ENCODE measurements at regions not wholly inside any gene's neighbourhood (a gene's known extent, or its start where the extent isn't known, plus 50 kb on each side); places are given as distances from the start of the nearest gene placed in this dataset.
"Not testable (repeated sequence)": the region's sequence is repeated elsewhere in the genome, so short reads cannot be mapped to it uniquely, and the experiment has no call there.

GRCh38 chr7:20075992-20076820 lies 141.0 kb downstream of the MACC1 start:
- Histone ChIP-seq H3K4me1 (ENCODE audit: control insufficient read depth, extremely low read depth, insufficient read depth, low read length) (no peaks in the 10 kb centered on the region), H3K27ac (ENCODE audit: insufficient read depth, low read length) (no peak overlapping the region), H4K20me1 (ENCODE audit: control insufficient read depth, extremely low read depth, insufficient read depth, low read length) (no peaks in the 10 kb centered on the region), H3K9me3 (ENCODE audit: control insufficient read depth, insufficient read depth, low read depth, low read length) (no peaks in the 10 kb centered on the region), H3K79me2 (ENCODE audit: control insufficient read depth, insufficient read depth, low read length) (no peaks in the 10 kb centered on the region), H3K4me3 (replicated peaks in 1 of 4; ENCODE audit: control extremely low read depth in 1 of 4, insufficient read depth in 1 of 4, low read depth in 3 of 4, low read length in 4 of 4) (no peak overlapping the region), H3K36me3 (ENCODE audit: control insufficient read depth, insufficient read depth, low read length) (no peaks in the 10 kb centered on the region), H3K9ac (ENCODE audit: insufficient read depth, low read length) (no peak overlapping the region), H3K27me3 (ENCODE audit: control insufficient read depth, insufficient read depth, low read length) (no peaks in the 10 kb centered on the region), H3K4me2 (ENCODE audit: extremely low read depth, insufficient read depth, low read length) (no peak overlapping the region), H2AFZ (ENCODE audit: low read length) (no peak overlapping the region)
- peak; percentile 41 to 85 for DNase-seq (ENCODE audit: low read depth in 2 of 2)
- TF ChIP-seq CTCF (conservative IDR thresholded peaks at IDR 0.05 in 1 of 2, IDR thresholded peaks at IDR 0.05 in 1 of 2; ENCODE audit: low read depth in 1 of 2, low read length in 2 of 2) (no peak), EZH2 (IDR thresholded peaks at IDR 0.05; ENCODE audit: low read length, missing control alignments) (no peak)

- Histone ChIP-seq H2AFZ (ENCODE audit: low read length) (no peak overlapping the region), H3K4me3 (replicated peaks in 1 of 4; ENCODE audit: control extremely low read depth in 1 of 4, insufficient read depth in 1 of 4, low read depth in 3 of 4, low read length in 4 of 4) (no peak overlapping the region), H3K79me2 (ENCODE audit: control insufficient read depth, insufficient read depth, low read length) (no peaks in the 10 kb centered on the region), H3K9me3 (ENCODE audit: control insufficient read depth, insufficient read depth, low read depth, low read length) (no peaks in the 10 kb centered on the region), H3K9ac (ENCODE audit: insufficient read depth, low read length) (no peak overlapping the region), H3K4me1 (ENCODE audit: control insufficient read depth, extremely low read depth, insufficient read depth, low read length) (no peaks in the 10 kb centered on the region), H3K27me3 (ENCODE audit: control insufficient read depth, insufficient read depth, low read length) (no peaks in the 10 kb centered on the region), H3K4me2 (ENCODE audit: extremely low read depth, insufficient read depth, low read length) (no peak overlapping the region), H3K36me3 (ENCODE audit: control insufficient read depth, insufficient read depth, low read length) (no peaks in the 10 kb centered on the region), H4K20me1 (ENCODE audit: control insufficient read depth, extremely low read depth, insufficient read depth, low read length) (no peaks in the 10 kb centered on the region), H3K27ac (ENCODE audit: insufficient read depth, low read length) (no peak overlapping the region)
- TF ChIP-seq EZH2 (IDR thresholded peaks at IDR 0.05; ENCODE audit: low read length, missing control alignments) (no peak), CTCF (conservative IDR thresholded peaks at IDR 0.05 in 1 of 2, IDR thresholded peaks at IDR 0.05 in 1 of 2; ENCODE audit: low read depth in 1 of 2, low read length in 2 of 2) (no peak)
- DNase-seq (ENCODE audit: low read depth in 2 of 2): no peak
Measured at GRCh38 chr7:20075440-20075839, 141.7 kb downstream of the MACC1 start.

- H2AFZ ChIP-seq (ENCODE audit: low read length); H3K27ac ChIP-seq (ENCODE audit: insufficient read depth, low read length); H3K4me2 ChIP-seq (ENCODE audit: extremely low read depth, insufficient read depth, low read length); H3K9me3 ChIP-seq (ENCODE audit: control insufficient read depth, insufficient read depth, low read depth, low read length); H3K9ac ChIP-seq (ENCODE audit: insufficient read depth, low read length); H3K4me3 ChIP-seq (replicated peaks in 1 of 4; ENCODE audit: control extremely low read depth in 1 of 4, insufficient read depth in 1 of 4, low read depth in 3 of 4, low read length in 4 of 4); DNase-seq (ENCODE audit: low read depth in 2 of 2); H3K4me1 ChIP-seq (ENCODE audit: control insufficient read depth, extremely low read depth, insufficient read depth, low read length); H3K36me3 ChIP-seq (ENCODE audit: control insufficient read depth, insufficient read depth, low read length); H3K79me2 ChIP-seq (ENCODE audit: control insufficient read depth, insufficient read depth, low read length); H4K20me1 ChIP-seq (ENCODE audit: control insufficient read depth, extremely low read depth, insufficient read depth, low read length); H3K27me3 ChIP-seq (ENCODE audit: control insufficient read depth, insufficient read depth, low read length): not testable (repeated sequence)
Measured at GRCh38 chr7:20068004-20068403, 149.2 kb downstream of the MACC1 start.
